Liver (tissue), 8 donors: ENCODE measurements at regions not wholly inside any gene's neighbourhood (a gene's known extent, or its start where the extent isn't known, plus 50 kb on each side); places are given as distances from the start of the nearest gene placed in this dataset.

Experiments used
- DNase-seq: peaks from one replicate; pipeline ENCODE4 v3.0.0-alpha.2; 2017; ENCODE audit warnings: low spot score
- H3K27ac ChIP-seq, 2 donors: one replicate each; pipeline ENCODE4 v1.7.0; 2013; ENCODE audit warnings: inconsistent platforms in 2 of 2, low read length in 2 of 2, control low read depth in 1 of 2, low read depth in 1 of 2, mild to moderate bottlenecking in 1 of 2
- H3K27me3 ChIP-seq, 4 donors: one replicate each; pipeline versions ENCODE4 v1.6.1 to v1.7.0; 2013; ENCODE audit warnings: low read length in 3 of 4, inconsistent platforms in 1 of 4, mild to moderate bottlenecking in 1 of 4, moderate library complexity in 1 of 4; ENCODE audit not compliant: control insufficient read depth in 4 of 4, insufficient read depth in 4 of 4
- H3K36me3 ChIP-seq, 4 donors: one replicate each; pipeline versions ENCODE4 v1.6.1 to v1.7.0; 2013; ENCODE audit warnings: low read length in 3 of 4, mild to moderate bottlenecking in 3 of 4, low read depth in 1 of 4, moderate library complexity in 1 of 4; ENCODE audit not compliant: control insufficient read depth in 4 of 4, insufficient read depth in 3 of 4
- H3K4me1 ChIP-seq, 4 donors: one replicate each; pipeline versions ENCODE4 v1.6.1 to v1.7.0; 2013; ENCODE audit warnings: low read length in 3 of 4, mild to moderate bottlenecking in 3 of 4, moderate library complexity in 1 of 4; ENCODE audit not compliant: control insufficient read depth in 4 of 4, insufficient read depth in 4 of 4
- H3K4me3 ChIP-seq, 3 donors: one replicate each; pipeline versions ENCODE4 v1.6.1 to v1.7.0; 2013; ENCODE audit warnings: low read length in 3 of 3, control low read depth in 1 of 3, low read depth in 1 of 3, mild to moderate bottlenecking in 1 of 3
- H3K9ac ChIP-seq, 2 donors: one replicate each; pipeline ENCODE4 v1.7.0; 2013; ENCODE audit warnings: low read length in 2 of 2, mild to moderate bottlenecking in 2 of 2, moderate library complexity in 2 of 2, control low read depth in 1 of 2, low read depth in 1 of 2
- H3K9me3 ChIP-seq, 4 donors: one replicate each; pipeline versions ENCODE4 v1.6.1 to v1.7.0; 2013; ENCODE audit warnings: low read length in 3 of 4; ENCODE audit not compliant: control insufficient read depth in 4 of 4
- CTCF ChIP-seq: fragments of 150-350 bp; IDR thresholded peaks from 2 replicates; pipeline ENCODE4 v1.5.1; 2017; ENCODE audit warnings: improper control_type of control experiment, low read depth, low read length; ENCODE audit not compliant: missing input control
- EGR1 ChIP-seq, 2 donors: IDR thresholded peaks; 2 replicates each; pipeline ENCODE4 v1.6.1; 2016 to 2018; ENCODE audit warnings: antibody characterized with exemption in 2 of 2, low read depth in 2 of 2
- FOXA1 ChIP-seq: IDR thresholded peaks from 2 replicates; pipeline ENCODE4 v1.6.1; 2016; ENCODE audit warnings: antibody characterized with exemption
- FOXA2 ChIP-seq: IDR thresholded peaks from 2 replicates; pipeline ENCODE4 v1.6.1; 2016; ENCODE audit warnings: antibody characterized with exemption
- GABPA ChIP-seq, 2 donors: IDR thresholded peaks in 1 of 2; conservative IDR thresholded peaks in 1 of 2; 2 replicates each; pipeline ENCODE4 v1.6.1; 2016; ENCODE audit warnings: antibody characterized with exemption in 2 of 2, mild to moderate bottlenecking in 1 of 2, moderate library complexity in 1 of 2
- HNF4A ChIP-seq, 2 donors: conservative IDR thresholded peaks; 2 replicates each; pipeline ENCODE4 v1.6.1; 2016; ENCODE audit warnings: antibody characterized with exemption in 2 of 2, mild to moderate bottlenecking in 2 of 2
- HNF4G ChIP-seq: IDR thresholded peaks from 2 replicates; pipeline ENCODE4 v1.6.1; 2016; ENCODE audit warnings: antibody characterized with exemption
- JUND ChIP-seq, 2 donors: IDR thresholded peaks; 2 replicates each; pipeline ENCODE4 v1.6.1; 2016; ENCODE audit warnings: antibody characterized with exemption in 2 of 2
- NR2F2 ChIP-seq: IDR thresholded peaks from 2 replicates; pipeline ENCODE4 v1.6.1; 2016; ENCODE audit warnings: antibody characterized with exemption
- RAD21 ChIP-seq, 2 donors: IDR thresholded peaks; 2 replicates each; pipeline ENCODE4 v1.6.1; 2016; ENCODE audit warnings: antibody characterized with exemption in 2 of 2, mild to moderate bottlenecking in 2 of 2
- RXRA ChIP-seq, 2 donors: IDR thresholded peaks; 2 replicates each; pipeline ENCODE4 v1.6.1; 2017 to 2018; ENCODE audit warnings: antibody characterized with exemption in 2 of 2, mild to moderate bottlenecking in 1 of 2
- SP1 ChIP-seq: IDR thresholded peaks from 2 replicates; pipeline ENCODE4 v1.6.1; 2018; ENCODE audit warnings: antibody characterized with exemption, mild to moderate bottlenecking
- TAF1 ChIP-seq: conservative IDR thresholded peaks from 2 replicates; pipeline ENCODE4 v1.6.1; 2016; ENCODE audit warnings: antibody characterized with exemption, mild to moderate bottlenecking
- YY1 ChIP-seq: IDR thresholded peaks from 2 replicates; pipeline ENCODE4 v1.6.1; 2016; ENCODE audit warnings: antibody characterized with exemption, mild to moderate bottlenecking
- ZBTB33 ChIP-seq: IDR thresholded peaks from 2 replicates; pipeline ENCODE4 v1.6.1; 2016; ENCODE audit warnings: antibody characterized with exemption
- WGBS: extraction: QIAGEN DNeasy Blood & Tissue Kit; methylation state at CpG from one replicate; pipeline ENCODE4 v1.1.7; 2013; 5-methylcytosine and 5-hydroxymethylcytosine counted together
- TF ChIP-seq, protein P1 (sequence below): IDR thresholded peaks from 2 replicates; pipeline ENCODE4 v1.6.1; 2016; ENCODE audit warnings: antibody characterized with exemption
- TF ChIP-seq, protein P2 (sequence below): IDR thresholded peaks from 2 replicates; pipeline ENCODE4 v1.6.1; 2016; ENCODE audit warnings: antibody characterized with exemption, mild to moderate bottlenecking
- TF ChIP-seq, protein P3 (sequence below): IDR thresholded peaks from 2 replicates; pipeline ENCODE4 v1.6.1; 2016; ENCODE audit warnings: antibody characterized with exemption
- donor health status: healthy.
- donor health status: healthy.
- donor health status: healthy.
- donor health status: healthy.
- donor health status: healthy.

DNA sequence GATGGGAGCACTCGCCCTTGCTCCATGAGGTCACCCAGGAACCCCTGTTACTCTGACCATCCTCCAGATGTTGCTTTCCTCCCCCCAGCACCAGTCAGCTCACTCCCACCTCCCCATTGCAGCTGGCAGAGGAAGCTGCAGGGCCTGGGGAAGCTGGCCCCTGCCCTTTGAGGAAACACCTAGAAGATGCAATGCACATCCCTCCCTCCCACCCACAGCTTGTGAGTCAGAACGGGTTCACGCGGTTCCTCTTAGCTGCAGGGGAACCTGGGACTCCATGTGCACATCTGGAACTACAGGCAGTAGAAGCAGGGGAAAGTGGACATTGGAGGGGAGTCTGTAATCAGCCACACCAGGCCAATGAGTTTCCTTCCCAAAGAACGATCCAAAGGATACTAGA is 96.9 kb downstream of the KATNIP start:
- H3K36me3 ChIP-seq = peaks cover 0 to 2% (median 0%) of the 10 kb centered on the region in 4 donors
- no peaks in the 10 kb centered on the region for H3K27me3 ChIP-seq
- H3K4me3 ChIP-seq = no peak overlapping the region
- H3K27ac ChIP-seq = no peak overlapping the region
- no peak for TF ChIP-seq FOXA2
- no peak for TF ChIP-seq HNF4G
- no peak for TF ChIP-seq SP1
- TF ChIP-seq, protein P1, sequence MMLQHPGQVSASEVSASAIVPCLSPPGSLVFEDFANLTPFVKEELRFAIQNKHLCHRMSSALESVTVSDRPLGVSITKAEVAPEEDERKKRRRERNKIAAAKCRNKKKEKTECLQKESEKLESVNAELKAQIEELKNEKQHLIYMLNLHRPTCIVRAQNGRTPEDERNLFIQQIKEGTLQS = no peak
- TF ChIP-seq CTCF = no peak
- TF ChIP-seq NR2F2 = no peak
- WGBS = 81% methylated on average over 5 of the region's 5 CpGs
- no peaks in the 10 kb centered on the region for H3K9me3 ChIP-seq
- no peak for DNase-seq
- no peak overlapping the region for H3K9ac ChIP-seq
- H3K4me1 ChIP-seq = no peaks in the 10 kb centered on the region

GRCh38 chr16:27649021-27649420 is 99.1 kb downstream of the KATNIP start:
- TF ChIP-seq FOXA1 = no peak
- no peak for TF ChIP-seq RAD21 (IDR thresholded peaks at IDR 0.05)
- TF ChIP-seq HNF4A (conservative IDR thresholded peaks at IDR 0.05) = no peak
- TF ChIP-seq FOXA2 = no peak
- no peak for TF ChIP-seq EGR1 (IDR thresholded peaks at IDR 0.05; ENCODE audit: low read depth in 2 of 2)
- TF ChIP-seq JUND (IDR thresholded peaks at IDR 0.05) = no peak
- TF ChIP-seq SP1 = no peak
- TF ChIP-seq, protein P1 = no peak
- TF ChIP-seq RXRA (IDR thresholded peaks at IDR 0.05) = no peak
- TF ChIP-seq, protein P2, sequence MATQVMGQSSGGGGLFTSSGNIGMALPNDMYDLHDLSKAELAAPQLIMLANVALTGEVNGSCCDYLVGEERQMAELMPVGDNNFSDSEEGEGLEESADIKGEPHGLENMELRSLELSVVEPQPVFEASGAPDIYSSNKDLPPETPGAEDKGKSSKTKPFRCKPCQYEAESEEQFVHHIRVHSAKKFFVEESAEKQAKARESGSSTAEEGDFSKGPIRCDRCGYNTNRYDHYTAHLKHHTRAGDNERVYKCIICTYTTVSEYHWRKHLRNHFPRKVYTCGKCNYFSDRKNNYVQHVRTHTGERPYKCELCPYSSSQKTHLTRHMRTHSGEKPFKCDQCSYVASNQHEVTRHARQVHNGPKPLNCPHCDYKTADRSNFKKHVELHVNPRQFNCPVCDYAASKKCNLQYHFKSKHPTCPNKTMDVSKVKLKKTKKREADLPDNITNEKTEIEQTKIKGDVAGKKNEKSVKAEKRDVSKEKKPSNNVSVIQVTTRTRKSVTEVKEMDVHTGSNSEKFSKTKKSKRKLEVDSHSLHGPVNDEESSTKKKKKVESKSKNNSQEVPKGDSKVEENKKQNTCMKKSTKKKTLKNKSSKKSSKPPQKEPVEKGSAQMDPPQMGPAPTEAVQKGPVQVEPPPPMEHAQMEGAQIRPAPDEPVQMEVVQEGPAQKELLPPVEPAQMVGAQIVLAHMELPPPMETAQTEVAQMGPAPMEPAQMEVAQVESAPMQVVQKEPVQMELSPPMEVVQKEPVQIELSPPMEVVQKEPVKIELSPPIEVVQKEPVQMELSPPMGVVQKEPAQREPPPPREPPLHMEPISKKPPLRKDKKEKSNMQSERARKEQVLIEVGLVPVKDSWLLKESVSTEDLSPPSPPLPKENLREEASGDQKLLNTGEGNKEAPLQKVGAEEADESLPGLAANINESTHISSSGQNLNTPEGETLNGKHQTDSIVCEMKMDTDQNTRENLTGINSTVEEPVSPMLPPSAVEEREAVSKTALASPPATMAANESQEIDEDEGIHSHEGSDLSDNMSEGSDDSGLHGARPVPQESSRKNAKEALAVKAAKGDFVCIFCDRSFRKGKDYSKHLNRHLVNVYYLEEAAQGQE = no peak
- TF ChIP-seq HNF4G = no peak
- no peak for TF ChIP-seq YY1
- no peak for TF ChIP-seq GABPA (IDR thresholded peaks at IDR 0.05 in 1 of 2, conservative IDR thresholded peaks at IDR 0.05 in 1 of 2)
- TF ChIP-seq, protein P3, sequence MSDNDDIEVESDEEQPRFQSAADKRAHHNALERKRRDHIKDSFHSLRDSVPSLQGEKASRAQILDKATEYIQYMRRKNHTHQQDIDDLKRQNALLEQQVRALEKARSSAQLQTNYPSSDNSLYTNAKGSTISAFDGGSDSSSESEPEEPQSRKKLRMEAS = no peak
- no peak for TF ChIP-seq TAF1
- TF ChIP-seq CTCF = no peak
- no peak for TF ChIP-seq ZBTB33
- TF ChIP-seq NR2F2 = no peak
- H3K27ac ChIP-seq = no peak overlapping the region
- H3K36me3 ChIP-seq = peaks cover 0 to 2% (median 0%) of the 10 kb centered on the region in 4 donors
- no peak for DNase-seq
- no peak overlapping the region for H3K9ac ChIP-seq
- no peaks in the 10 kb centered on the region for H3K9me3 ChIP-seq
- H3K4me3 ChIP-seq = no peak overlapping the region
- H3K27me3 ChIP-seq = no peaks in the 10 kb centered on the region
- WGBS = 96% methylated on average over 7 of the region's 7 CpGs
- H3K4me1 ChIP-seq = no peaks in the 10 kb centered on the region
